H9 (cell line): ENCODE measurements at regions not wholly inside any gene's neighbourhood (a gene's known extent, or its start where the extent isn't known, plus 50 kb on each side); places are given as distances from the start of the nearest gene placed in this dataset.

Experiments used
- DNase-seq: peaks from one replicate; pipeline ENCODE4 v3.0.0-alpha.2; 2017
- H2AFZ ChIP-seq: one replicate; pipeline ENCODE4 v1.6.1; 2013; ENCODE audit warnings: mild to moderate bottlenecking, low read length, control low read depth, moderate library complexity
- H2AK5ac ChIP-seq: 2 replicates; pipeline ENCODE4 v1.6.1; 2013; ENCODE audit warnings: low read length, control low read depth, mixed read lengths; ENCODE audit not compliant: insufficient read length
- H2BK120ac ChIP-seq: one replicate; pipeline ENCODE4 v1.6.1; 2013; ENCODE audit warnings: low read depth, mild to moderate bottlenecking, low read length, control low read depth, inconsistent platforms; ENCODE audit not compliant: poor library complexity, severe bottlenecking
- H2BK12ac ChIP-seq: 2 replicates; pipeline ENCODE4 v1.6.1; 2013; ENCODE audit warnings: low read length, control low read depth, mixed read lengths, low read depth; ENCODE audit not compliant: insufficient read length
- H2BK15ac ChIP-seq: 2 replicates; pipeline ENCODE4 v1.6.1; 2013; ENCODE audit warnings: low read depth, low read length, control low read depth
- H2BK20ac ChIP-seq: one replicate; pipeline ENCODE4 v1.6.1; 2013; ENCODE audit warnings: low read depth, mild to moderate bottlenecking, low read length, control low read depth, inconsistent platforms; ENCODE audit not compliant: poor library complexity, severe bottlenecking
- H2BK5ac ChIP-seq: 2 replicates; pipeline ENCODE4 v1.6.1; 2013; ENCODE audit warnings: low read length, control low read depth, mixed read lengths; ENCODE audit not compliant: insufficient read length
- H3K14ac ChIP-seq: 2 replicates; pipeline ENCODE4 v1.6.1; 2013; ENCODE audit warnings: low read length, control low read depth; ENCODE audit not compliant: insufficient read depth
- H3K18ac ChIP-seq: 2 replicates; pipeline ENCODE4 v1.6.1; 2013; ENCODE audit warnings: low read depth, mild to moderate bottlenecking, mixed read lengths, low read length, control low read depth; ENCODE audit not compliant: insufficient read length
- H3K23ac ChIP-seq: 2 replicates; pipeline ENCODE4 v1.6.1; 2013; ENCODE audit warnings: low read length, control low read depth, mixed read lengths, low read depth; ENCODE audit not compliant: insufficient read length
- H3K23me2 ChIP-seq: 2 replicates; pipeline ENCODE4 v1.6.1; 2013; ENCODE audit warnings: low read depth, mild to moderate bottlenecking, mixed read lengths, low read length, control low read depth; ENCODE audit not compliant: insufficient read length, poor library complexity, severe bottlenecking
- H3K27ac ChIP-seq: 2 replicates; pipeline ENCODE4 v1.5.1; 2013; ENCODE audit warnings: low read length, control low read depth, mixed read lengths, low read depth; ENCODE audit not compliant: insufficient read length
- H3K27me3 ChIP-seq: 2 replicates; pipeline ENCODE4 v1.6.1; 2013; ENCODE audit warnings: low read length, control low read depth, inconsistent platforms; ENCODE audit not compliant: insufficient read depth
- H3K4ac ChIP-seq: 2 replicates; pipeline ENCODE4 v1.6.1; 2013; ENCODE audit warnings: low read depth, mild to moderate bottlenecking, control low read depth, inconsistent platforms, low read length, moderate library complexity
- H3K4me1 ChIP-seq: 2 replicates; pipeline ENCODE4 v1.6.1; 2013; ENCODE audit warnings: low read length, control low read depth, inconsistent platforms; ENCODE audit not compliant: insufficient read depth
- H3K4me2 ChIP-seq: 2 replicates; pipeline ENCODE4 v1.6.1; 2013; ENCODE audit warnings: low read length, control low read depth, mixed read lengths; ENCODE audit not compliant: insufficient read length, insufficient read depth
- H3K56ac ChIP-seq: 2 replicates; pipeline ENCODE4 v1.6.1; 2013; ENCODE audit warnings: low read depth, mild to moderate bottlenecking, mixed read lengths, low read length, control low read depth; ENCODE audit not compliant: insufficient read length
- H3K79me1 ChIP-seq: 2 replicates; pipeline ENCODE4 v1.6.1; 2013; ENCODE audit warnings: low read depth, mild to moderate bottlenecking, moderate library complexity, low read length, control low read depth, inconsistent platforms; ENCODE audit not compliant: insufficient read depth, poor library complexity, severe bottlenecking
- H3K79me2 ChIP-seq: 2 replicates; pipeline ENCODE4 v1.6.1; 2013; ENCODE audit warnings: low read length, control low read depth, inconsistent platforms; ENCODE audit not compliant: insufficient read depth
- H3K9ac ChIP-seq: 2 replicates; pipeline ENCODE4 v1.6.1; 2013; ENCODE audit warnings: low read length, control low read depth, mixed read lengths; ENCODE audit not compliant: insufficient read length; ENCODE audit errors: extremely low read depth
- H3K9me3 ChIP-seq: one replicate; pipeline ENCODE4 v1.6.1; 2013; ENCODE audit warnings: low read depth, low read length, inconsistent platforms; ENCODE audit not compliant: control insufficient read depth
- H3T11ph ChIP-seq: one replicate; pipeline ENCODE4 v1.6.1; 2013; ENCODE audit warnings: mild to moderate bottlenecking, low read length, control low read depth, inconsistent platforms
- H4K20me1 ChIP-seq: one replicate; pipeline ENCODE4 v1.6.1; 2013; ENCODE audit not compliant: control insufficient read depth, insufficient read length, insufficient read depth
- H4K5ac ChIP-seq: 2 replicates; pipeline ENCODE4 v1.6.1; 2013; ENCODE audit warnings: low read depth, mild to moderate bottlenecking, mixed read lengths, low read length, control low read depth; ENCODE audit not compliant: insufficient read length
- H4K8ac ChIP-seq: replicated peaks from 2 replicates; pipeline ENCODE4 v1.6.1; 2013; ENCODE audit warnings: low read length, control low read depth, mixed read lengths, low read depth; ENCODE audit not compliant: insufficient read length
- H4K91ac ChIP-seq: 2 replicates; pipeline ENCODE4 v1.6.1; 2013; ENCODE audit warnings: low read depth, mild to moderate bottlenecking, moderate library complexity, mixed read lengths, low read length, control low read depth; ENCODE audit not compliant: insufficient read length
- H3K27ac Mint-ChIP-seq, 3 experiments: 2 replicates in 2 of 3; 3 replicates in 1 of 3; pipeline ENCODE4 v1.8.0; 2020 to 2021; ENCODE audit warnings: mixed read lengths in 3 of 3, mild to moderate bottlenecking in 1 of 3, moderate library complexity in 1 of 3
- H3K27me3 Mint-ChIP-seq: 2 replicates; pipeline ENCODE4 v1.8.0; 2021; ENCODE audit warnings: low read depth, mild to moderate bottlenecking, moderate library complexity, mixed read lengths
- H3K36me3 Mint-ChIP-seq, 3 experiments: 2 replicates in 2 of 3; 3 replicates in 1 of 3; pipeline ENCODE4 v1.8.0; 2020 to 2021; ENCODE audit warnings: low read depth in 3 of 3, mixed read lengths in 3 of 3; ENCODE audit not compliant: insufficient read depth in 1 of 3
- H3K4me1 Mint-ChIP-seq, 2 experiments: 2 replicates each; pipeline ENCODE4 v1.8.0; 2020; ENCODE audit warnings: mixed read lengths in 2 of 2
- H3K4me3 Mint-ChIP-seq, 2 experiments: 2 replicates in 1 of 2; 3 replicates in 1 of 2; pipeline ENCODE4 v1.8.0; 2020 to 2021; ENCODE audit warnings: mild to moderate bottlenecking in 2 of 2, mixed read lengths in 2 of 2, moderate library complexity in 1 of 2
- H3K9me3 Mint-ChIP-seq, 2 experiments: 2 replicates in 1 of 2; 3 replicates in 1 of 2; pipeline ENCODE4 v1.8.0; 2020; ENCODE audit warnings: mild to moderate bottlenecking in 2 of 2, mixed read lengths in 2 of 2, moderate library complexity in 1 of 2
- CTCF ChIP-seq: fragments of 200-600 bp; sonication (generic); conservative IDR thresholded peaks from 3 replicates; pipeline ENCODE4 v1.8.0; 2021; ENCODE audit warnings: antibody characterized with exemption, mild to moderate bottlenecking
- WGBS: extraction: QIAGEN DNeasy Blood & Tissue Kit; methylation state at CpG from one replicate; pipeline ENCODE4 v1.1.7; 2013; ENCODE audit warnings: missing lambda C conversion rate, low lambda C conversion rate, mixed read lengths; ENCODE audit not compliant: insufficient read length; ENCODE audit errors: extremely low coverage; 5-methylcytosine and 5-hydroxymethylcytosine counted together

GRCh38 chr3:137219801-137220445 is 262.1 kb downstream of the IL20RB start:
- Histone ChIP-seq H3K23me2 (no peaks in the 10 kb centered on the region), H3K56ac (no peak overlapping the region), H4K20me1 (no peaks in the 10 kb centered on the region), H2AK5ac (no peak overlapping the region), H2BK15ac (no peak overlapping the region), H3K18ac (no peak overlapping the region), H3K9me3 (no peaks in the 10 kb centered on the region), H4K8ac (no peak overlapping the region), H3T11ph (no peak overlapping the region), H2BK5ac (no peak overlapping the region), H4K5ac (no peak overlapping the region), H2BK20ac (no peak overlapping the region), H3K27me3 (no peaks in the 10 kb centered on the region), H3K79me1 (no peaks in the 10 kb centered on the region), H3K4me1 (no peaks in the 10 kb centered on the region), H3K79me2 (no peaks in the 10 kb centered on the region), H2AFZ (no peak overlapping the region), H3K27ac (no peak overlapping the region), H2BK120ac (no peak overlapping the region), H3K14ac (no peak overlapping the region), H2BK12ac (no peak overlapping the region), H3K9ac (no peak overlapping the region), H3K23ac (no peak overlapping the region), H3K4ac (no peak overlapping the region), H3K4me2 (no peak overlapping the region), H4K91ac (no peak overlapping the region)
- no peak for DNase-seq
- no peaks in the 10 kb centered on the region; the same call in 1 of the 2 replicates for H3K27me3 Mint-ChIP-seq
- H3K27ac Mint-ChIP-seq, result no peak overlapping the region
- H3K36me3 Mint-ChIP-seq, result peaks cover 0 to 2% (median 0%) of the 10 kb centered on the region in 3 experiments; a peak in 2 of 7 replicates
- H3K4me1 Mint-ChIP-seq, result peaks cover 3% of the 10 kb centered on the region in 2 experiments; a peak in 1 of 4 replicates
- WGBS, result no CpG with 5 or more reads among the region's 1 CpG
- TF ChIP-seq CTCF, result no peak
- H3K4me3 Mint-ChIP-seq, result no peak overlapping the region
- peaks cover under 1 to 8% of the 10 kb centered on the region in 2 experiments; a peak in 3 of 5 replicates for H3K9me3 Mint-ChIP-seq
